Endothelial cell of umbilical vein (primary cell): ENCODE measurements at regions not wholly inside any gene's neighbourhood (a gene's known extent, or its start where the extent isn't known, plus 50 kb on each side); places are given as distances from the start of the nearest gene placed in this dataset.
"Not testable (repeated sequence)": the region's sequence is repeated elsewhere in the genome, so short reads cannot be mapped to it uniquely, and the experiment has no call there.

Experiments used
- BruUV-seq: library from RNA; stranded (reverse); fragments of 400-500 nt; replicated peaks from 2 replicates; lab custom pipeline; 2021; lab: Mats Ljungman, UMichigan
- CTCF ChIA-PET: fragments of 300-600, 350-600 bp; sonication (Branson Sonifier 250); formaldehyde crosslinking; loops from one replicate; lab custom pipeline; 2021; ENCODE audit warnings: antibody characterized with exemption, inconsistent platforms; lab: Charles Lee
- POLR2A ChIA-PET: fragments of 300-600, 350-600 bp; sonication (Branson Sonifier 250); formaldehyde crosslinking; loops from one replicate; lab custom pipeline; 2021; ENCODE audit warnings: antibody characterized with exemption, inconsistent platforms; lab: Charles Lee
- DNase-seq: peaks from one replicate; pipeline ENCODE4 v3.0.0-alpha.2; 2011; ENCODE audit warnings: low read depth, low spot score
- FAIRE-seq: peaks from 2 replicates; lab custom pipeline; 2011; peaks lifted over from hg19 to GRCh38; lab: Jason Lieb, UNC
- H2AFZ ChIP-seq: 2 replicates; pipeline ENCODE4 v1.6.0; 2012; ENCODE audit warnings: low read depth, low read length, control low read depth, inconsistent platforms
- H3K27ac ChIP-seq: 2 replicates; pipeline ENCODE4 v1.5.1; 2011; ENCODE audit warnings: low read depth, mild to moderate bottlenecking, control low read depth, low read length, moderate library complexity; ENCODE audit not compliant: insufficient read depth
- H3K27me3 ChIP-seq, 2 experiments: 2 replicates each; pipeline versions ENCODE4 v1.6.0 to v1.6.1; 2011; ENCODE audit warnings: low read length in 2 of 2, mixed read lengths in 1 of 2; ENCODE audit not compliant: control insufficient read depth in 2 of 2, insufficient read depth in 2 of 2
- H3K36me3 ChIP-seq, 2 experiments: 2 replicates in 1 of 2; 3 replicates in 1 of 2; pipeline ENCODE4 v1.5.1; 2011; ENCODE audit warnings: low read length in 2 of 2, mild to moderate bottlenecking in 1 of 2, moderate library complexity in 1 of 2; ENCODE audit not compliant: control insufficient read depth in 2 of 2, insufficient read depth in 2 of 2; ENCODE audit errors: extremely low read depth in 1 of 2
- H3K4me1 ChIP-seq: 3 replicates; pipeline ENCODE4 v1.5.1; 2011; ENCODE audit warnings: mild to moderate bottlenecking, low read length; ENCODE audit not compliant: control insufficient read depth, insufficient read depth; ENCODE audit errors: extremely low read depth
- H3K4me2 ChIP-seq: 2 replicates; pipeline ENCODE4 v1.6.1; 2011; ENCODE audit warnings: low read length, control low read depth, mixed read lengths; ENCODE audit not compliant: insufficient read depth
- H3K4me3 ChIP-seq, 3 experiments: fragments of 200-600 bp in 1 of 3; sonication (generic), shearing (Covaris generic) in 1 of 3; replicated peaks in 1 of 3; 2 replicates each; pipeline ENCODE4 v1.5.1; 2011 to 2016; ENCODE audit warnings: control low read depth in 3 of 3, low read length in 3 of 3, mild to moderate bottlenecking in 2 of 3, inconsistent platforms in 1 of 3, low read depth in 1 of 3, moderate library complexity in 1 of 3; ENCODE audit not compliant: insufficient read depth in 1 of 3
- H3K79me2 ChIP-seq: 2 replicates; pipeline ENCODE4 v1.6.0; 2012; ENCODE audit warnings: low read length, inconsistent platforms; ENCODE audit not compliant: control insufficient read depth, insufficient read depth
- H3K9ac ChIP-seq: replicated peaks from 2 replicates; pipeline ENCODE3; 2011; ENCODE audit warnings: low read length, control low read depth; ENCODE audit not compliant: insufficient read depth; ENCODE audit errors: extremely low read depth
- H3K9me1 ChIP-seq: replicated peaks from 3 replicates; pipeline ENCODE4 v1.6.0; 2011; ENCODE audit warnings: mild to moderate bottlenecking, low read length; ENCODE audit not compliant: control insufficient read depth, insufficient read depth; ENCODE audit errors: extremely low read depth
- H3K9me3 ChIP-seq: replicated peaks from 2 replicates; pipeline ENCODE4 v1.5.1; 2012; ENCODE audit warnings: low read length, inconsistent platforms; ENCODE audit not compliant: control insufficient read depth, insufficient read depth
- H4K20me1 ChIP-seq: replicated peaks from 2 replicates; pipeline ENCODE3; 2011; ENCODE audit warnings: mild to moderate bottlenecking, low read length; ENCODE audit not compliant: control insufficient read depth, insufficient read depth; ENCODE audit errors: extremely low read depth
- GATA2 ChIP-seq: IDR thresholded peaks from 2 replicates; pipeline ENCODE4 v1.7.0; 2011; ENCODE audit warnings: low read depth, mild to moderate bottlenecking, moderate library complexity, mixed read lengths, low read length; ENCODE audit not compliant: insufficient read length, insufficient read depth
- dilution Hi-C: fragments of 300-500 bp; cut with MboI; formaldehyde crosslinking; loops from one replicate; pipeline ENCODE4 v1.15.0; 2019; ENCODE audit warnings: low sequenced_read_pairs; ENCODE audit not compliant: extremely low pct_ligation_motif_present
- intact Hi-C: fragments of 100-400 bp; cut with micrococcal nuclease; formaldehyde crosslinking; loops from one replicate; pipeline ENCODE4 v1.10.0; 2022

DNA sequence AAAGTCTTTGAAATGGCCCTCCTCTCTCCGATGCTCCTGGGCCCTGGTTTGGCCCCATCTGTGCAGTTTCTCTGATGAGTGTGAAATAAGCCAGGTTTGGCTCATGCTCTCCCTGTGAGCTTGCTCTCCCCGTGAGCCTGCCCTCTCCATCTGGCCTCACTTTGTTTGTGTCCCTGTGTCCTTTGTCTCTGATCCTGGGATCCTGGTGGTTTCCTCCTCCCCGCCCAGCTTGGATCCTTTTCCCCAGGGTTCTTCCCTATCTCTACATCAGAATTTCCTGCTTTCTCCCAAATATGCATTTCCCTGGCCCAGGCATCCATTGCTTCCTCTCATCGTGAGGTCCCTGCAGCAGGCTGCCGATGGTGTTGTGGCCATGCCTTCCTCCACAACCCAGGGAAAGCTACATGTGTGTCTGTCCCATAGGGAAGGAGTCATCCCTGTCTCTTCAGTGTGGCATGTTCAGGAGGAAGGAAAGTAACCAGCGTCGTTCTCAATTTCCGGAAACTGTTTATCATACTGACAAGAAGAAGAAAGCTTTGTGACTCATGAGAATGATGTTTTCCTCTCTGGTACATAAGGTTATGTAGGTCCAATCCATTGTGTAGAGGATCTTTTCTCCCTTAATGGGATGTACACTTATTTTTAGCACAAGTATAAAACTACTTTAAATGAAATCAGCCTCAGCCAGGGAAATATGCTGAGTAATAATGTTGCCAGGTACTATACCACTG lies 956.6 kb downstream of the SPATA31A6 start:
- H3K36me3 ChIP-seq, H3K9ac ChIP-seq, FAIRE-seq, dilution Hi-C loops, H3K4me3 ChIP-seq, H2AFZ ChIP-seq, POLR2A ChIA-PET, H3K4me2 ChIP-seq, H3K9me3 ChIP-seq, H3K27me3 ChIP-seq, CTCF ChIA-PET, BruUV-seq, intact Hi-C loops, H3K4me1 ChIP-seq, H4K20me1 ChIP-seq, H3K9me1 ChIP-seq, H3K79me2 ChIP-seq: not testable (repeated sequence)
- peak; percentile 1 for DNase-seq
- H3K27ac ChIP-seq: peak overlapping the region; percentile 65
- peak; percentile 13 for TF ChIP-seq GATA2
